H9 (cell line): ENCODE measurements at regions not wholly inside any gene's neighbourhood (a gene's known extent, or its start where the extent isn't known, plus 50 kb on each side); places are given as distances from the start of the nearest gene placed in this dataset.

Experiments used
- DNase-seq: peaks from one replicate; pipeline ENCODE4 v3.0.0-alpha.2; 2017
- H2AFZ ChIP-seq: one replicate; pipeline ENCODE4 v1.6.1; 2013; ENCODE audit warnings: mild to moderate bottlenecking, low read length, control low read depth, moderate library complexity
- H2AK5ac ChIP-seq: 2 replicates; pipeline ENCODE4 v1.6.1; 2013; ENCODE audit warnings: low read length, control low read depth, mixed read lengths; ENCODE audit not compliant: insufficient read length
- H2BK120ac ChIP-seq: one replicate; pipeline ENCODE4 v1.6.1; 2013; ENCODE audit warnings: low read depth, mild to moderate bottlenecking, low read length, control low read depth, inconsistent platforms; ENCODE audit not compliant: poor library complexity, severe bottlenecking
- H2BK12ac ChIP-seq: 2 replicates; pipeline ENCODE4 v1.6.1; 2013; ENCODE audit warnings: low read length, control low read depth, mixed read lengths, low read depth; ENCODE audit not compliant: insufficient read length
- H2BK15ac ChIP-seq: 2 replicates; pipeline ENCODE4 v1.6.1; 2013; ENCODE audit warnings: low read depth, low read length, control low read depth
- H2BK20ac ChIP-seq: one replicate; pipeline ENCODE4 v1.6.1; 2013; ENCODE audit warnings: low read depth, mild to moderate bottlenecking, low read length, control low read depth, inconsistent platforms; ENCODE audit not compliant: poor library complexity, severe bottlenecking
- H2BK5ac ChIP-seq: 2 replicates; pipeline ENCODE4 v1.6.1; 2013; ENCODE audit warnings: low read length, control low read depth, mixed read lengths; ENCODE audit not compliant: insufficient read length
- H3K14ac ChIP-seq: 2 replicates; pipeline ENCODE4 v1.6.1; 2013; ENCODE audit warnings: low read length, control low read depth; ENCODE audit not compliant: insufficient read depth
- H3K18ac ChIP-seq: 2 replicates; pipeline ENCODE4 v1.6.1; 2013; ENCODE audit warnings: low read depth, mild to moderate bottlenecking, mixed read lengths, low read length, control low read depth; ENCODE audit not compliant: insufficient read length
- H3K23ac ChIP-seq: 2 replicates; pipeline ENCODE4 v1.6.1; 2013; ENCODE audit warnings: low read length, control low read depth, mixed read lengths, low read depth; ENCODE audit not compliant: insufficient read length
- H3K23me2 ChIP-seq: 2 replicates; pipeline ENCODE4 v1.6.1; 2013; ENCODE audit warnings: low read depth, mild to moderate bottlenecking, mixed read lengths, low read length, control low read depth; ENCODE audit not compliant: insufficient read length, poor library complexity, severe bottlenecking
- H3K27ac ChIP-seq: 2 replicates; pipeline ENCODE4 v1.5.1; 2013; ENCODE audit warnings: low read length, control low read depth, mixed read lengths, low read depth; ENCODE audit not compliant: insufficient read length
- H3K27me3 ChIP-seq: 2 replicates; pipeline ENCODE4 v1.6.1; 2013; ENCODE audit warnings: low read length, control low read depth, inconsistent platforms; ENCODE audit not compliant: insufficient read depth
- H3K4ac ChIP-seq: 2 replicates; pipeline ENCODE4 v1.6.1; 2013; ENCODE audit warnings: low read depth, mild to moderate bottlenecking, control low read depth, inconsistent platforms, low read length, moderate library complexity
- H3K4me1 ChIP-seq: 2 replicates; pipeline ENCODE4 v1.6.1; 2013; ENCODE audit warnings: low read length, control low read depth, inconsistent platforms; ENCODE audit not compliant: insufficient read depth
- H3K4me2 ChIP-seq: 2 replicates; pipeline ENCODE4 v1.6.1; 2013; ENCODE audit warnings: low read length, control low read depth, mixed read lengths; ENCODE audit not compliant: insufficient read length, insufficient read depth
- H3K56ac ChIP-seq: 2 replicates; pipeline ENCODE4 v1.6.1; 2013; ENCODE audit warnings: low read depth, mild to moderate bottlenecking, mixed read lengths, low read length, control low read depth; ENCODE audit not compliant: insufficient read length
- H3K79me1 ChIP-seq: 2 replicates; pipeline ENCODE4 v1.6.1; 2013; ENCODE audit warnings: low read depth, mild to moderate bottlenecking, moderate library complexity, low read length, control low read depth, inconsistent platforms; ENCODE audit not compliant: insufficient read depth, poor library complexity, severe bottlenecking
- H3K79me2 ChIP-seq: 2 replicates; pipeline ENCODE4 v1.6.1; 2013; ENCODE audit warnings: low read length, control low read depth, inconsistent platforms; ENCODE audit not compliant: insufficient read depth
- H3K9ac ChIP-seq: 2 replicates; pipeline ENCODE4 v1.6.1; 2013; ENCODE audit warnings: low read length, control low read depth, mixed read lengths; ENCODE audit not compliant: insufficient read length; ENCODE audit errors: extremely low read depth
- H3K9me3 ChIP-seq: one replicate; pipeline ENCODE4 v1.6.1; 2013; ENCODE audit warnings: low read depth, low read length, inconsistent platforms; ENCODE audit not compliant: control insufficient read depth
- H3T11ph ChIP-seq: one replicate; pipeline ENCODE4 v1.6.1; 2013; ENCODE audit warnings: mild to moderate bottlenecking, low read length, control low read depth, inconsistent platforms
- H4K20me1 ChIP-seq: one replicate; pipeline ENCODE4 v1.6.1; 2013; ENCODE audit not compliant: control insufficient read depth, insufficient read length, insufficient read depth
- H4K5ac ChIP-seq: 2 replicates; pipeline ENCODE4 v1.6.1; 2013; ENCODE audit warnings: low read depth, mild to moderate bottlenecking, mixed read lengths, low read length, control low read depth; ENCODE audit not compliant: insufficient read length
- H4K8ac ChIP-seq: replicated peaks from 2 replicates; pipeline ENCODE4 v1.6.1; 2013; ENCODE audit warnings: low read length, control low read depth, mixed read lengths, low read depth; ENCODE audit not compliant: insufficient read length
- H4K91ac ChIP-seq: 2 replicates; pipeline ENCODE4 v1.6.1; 2013; ENCODE audit warnings: low read depth, mild to moderate bottlenecking, moderate library complexity, mixed read lengths, low read length, control low read depth; ENCODE audit not compliant: insufficient read length
- H3K27ac Mint-ChIP-seq, 3 experiments: 2 replicates in 2 of 3; 3 replicates in 1 of 3; pipeline ENCODE4 v1.8.0; 2020 to 2021; ENCODE audit warnings: mixed read lengths in 3 of 3, mild to moderate bottlenecking in 1 of 3, moderate library complexity in 1 of 3
- H3K27me3 Mint-ChIP-seq: 2 replicates; pipeline ENCODE4 v1.8.0; 2021; ENCODE audit warnings: low read depth, mild to moderate bottlenecking, moderate library complexity, mixed read lengths
- H3K36me3 Mint-ChIP-seq, 3 experiments: 2 replicates in 2 of 3; 3 replicates in 1 of 3; pipeline ENCODE4 v1.8.0; 2020 to 2021; ENCODE audit warnings: low read depth in 3 of 3, mixed read lengths in 3 of 3; ENCODE audit not compliant: insufficient read depth in 1 of 3
- H3K4me1 Mint-ChIP-seq, 2 experiments: 2 replicates each; pipeline ENCODE4 v1.8.0; 2020; ENCODE audit warnings: mixed read lengths in 2 of 2
- H3K4me3 Mint-ChIP-seq, 2 experiments: 2 replicates in 1 of 2; 3 replicates in 1 of 2; pipeline ENCODE4 v1.8.0; 2020 to 2021; ENCODE audit warnings: mild to moderate bottlenecking in 2 of 2, mixed read lengths in 2 of 2, moderate library complexity in 1 of 2
- H3K9me3 Mint-ChIP-seq, 2 experiments: 2 replicates in 1 of 2; 3 replicates in 1 of 2; pipeline ENCODE4 v1.8.0; 2020; ENCODE audit warnings: mild to moderate bottlenecking in 2 of 2, mixed read lengths in 2 of 2, moderate library complexity in 1 of 2
- CTCF ChIP-seq: fragments of 200-600 bp; sonication (generic); conservative IDR thresholded peaks from 3 replicates; pipeline ENCODE4 v1.8.0; 2021; ENCODE audit warnings: antibody characterized with exemption, mild to moderate bottlenecking
- WGBS: extraction: QIAGEN DNeasy Blood & Tissue Kit; methylation state at CpG from one replicate; pipeline ENCODE4 v1.1.7; 2013; ENCODE audit warnings: missing lambda C conversion rate, low lambda C conversion rate, mixed read lengths; ENCODE audit not compliant: insufficient read length; ENCODE audit errors: extremely low coverage; 5-methylcytosine and 5-hydroxymethylcytosine counted together

DNA sequence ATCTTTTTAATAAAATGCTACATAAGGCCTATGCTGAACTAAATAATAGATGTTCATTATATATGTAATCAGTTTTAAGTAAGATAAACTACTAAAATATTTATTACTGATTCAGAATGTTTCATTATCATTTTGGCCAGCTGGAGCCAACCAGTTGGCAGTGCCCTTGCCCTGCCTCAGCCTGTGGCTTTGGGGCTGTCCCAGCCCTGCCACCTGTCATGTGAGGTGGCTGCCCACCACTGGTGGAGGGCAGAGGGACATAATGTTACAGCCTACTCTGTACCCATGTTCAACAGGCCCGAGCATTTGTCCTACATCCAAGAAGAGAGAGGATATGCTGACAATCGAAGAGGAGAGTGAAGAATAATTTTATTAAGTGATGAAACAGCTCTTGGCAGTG lies 422.2 kb downstream of the SPIN4 start:
- no peaks in the 10 kb centered on the region for H3K23me2 ChIP-seq
- no peak overlapping the region for H3K9ac ChIP-seq
- H3K23ac ChIP-seq: no peak overlapping the region
- Mint-ChIP-seq H3K4me1 (no peaks in the 10 kb centered on the region), H3K27me3 (peaks cover 2% of the 10 kb centered on the region; the same call in 1 of the 2 replicates), H3K36me3 (peaks cover 7 to 18% (median 10%) of the 10 kb centered on the region in 3 experiments; a peak in 6 of 7 replicates), H3K27ac (no peak overlapping the region), H3K4me3 (no peak overlapping the region; a peak in 1 of 5 replicates), H3K9me3 (peaks cover 63 to 66% of the 10 kb centered on the region in 2 experiments)
- H2BK15ac ChIP-seq: no peak overlapping the region
- no peak overlapping the region for H4K5ac ChIP-seq
- H4K91ac ChIP-seq: no peak overlapping the region
- H3K27ac ChIP-seq: no peak overlapping the region
- H3K4me2 ChIP-seq: no peak overlapping the region
- H2BK120ac ChIP-seq: no peak overlapping the region
- no peak overlapping the region for H2AFZ ChIP-seq
- no peaks in the 10 kb centered on the region for H3K79me1 ChIP-seq
- no peak for TF ChIP-seq CTCF
- DNase-seq: no peak
- no peak overlapping the region for H3K18ac ChIP-seq
- H3K4ac ChIP-seq: no peak overlapping the region
- WGBS: no CpG with 5 or more reads among the region's 2 CpGs
- H2BK5ac ChIP-seq: no peak overlapping the region
- peaks cover 45% of the 10 kb centered on the region for H3K9me3 ChIP-seq
- H2AK5ac ChIP-seq: no peak overlapping the region
- no peak overlapping the region for H3K14ac ChIP-seq
- H2BK12ac ChIP-seq: no peak overlapping the region
- no peaks in the 10 kb centered on the region for H3K79me2 ChIP-seq
- H3K27me3 ChIP-seq: no peaks in the 10 kb centered on the region
- H3T11ph ChIP-seq: no peak overlapping the region
- no peaks in the 10 kb centered on the region for H4K20me1 ChIP-seq
- no peaks in the 10 kb centered on the region for H3K4me1 ChIP-seq
- no peak overlapping the region for H3K56ac ChIP-seq
- no peak overlapping the region for H2BK20ac ChIP-seq
- H4K8ac ChIP-seq: no peak overlapping the region
